Neural progenitor cell (in vitro differentiated cells): ENCODE measurements at regions not wholly inside any gene's neighbourhood (a gene's known extent, or its start where the extent isn't known, plus 50 kb on each side); places are given as distances from the start of the nearest gene placed in this dataset.

Source experiments
- DNase-seq: peaks from one replicate; pipeline ENCODE4 v3.0.0-alpha.2; 2016; ENCODE audit warnings: low spot score
- H2AFZ ChIP-seq: fragments of 200-600 bp; sonication (generic); replicated peaks from 2 replicates; pipeline ENCODE4 v1.6.1; 2016; ENCODE audit warnings: antibody characterized with exemption
- H3F3A ChIP-seq: fragments of 200-600 bp; sonication (generic); 2 replicates; pipeline ENCODE4 v1.6.1; 2016; ENCODE audit warnings: antibody characterized with exemption, low read depth
- H3K27ac ChIP-seq: fragments of 200-600 bp; sonication (generic); 2 replicates; pipeline ENCODE4 v1.5.1; 2016; ENCODE audit warnings: mild to moderate bottlenecking
- H3K27me3 ChIP-seq: fragments of 200-600 bp; sonication (generic); 2 replicates; pipeline ENCODE4 v1.6.1; 2016; ENCODE audit warnings: mild to moderate bottlenecking, moderate library complexity
- H3K36me3 ChIP-seq: fragments of 200-600 bp; sonication (generic); 2 replicates; pipeline ENCODE4 v1.5.1; 2016
- H3K4me1 ChIP-seq: fragments of 200-600 bp; sonication (generic); 2 replicates; pipeline ENCODE4 v1.6.1; 2016; ENCODE audit warnings: mixed run types
- H3K4me2 ChIP-seq: fragments of 200-600 bp; sonication (generic); 2 replicates; pipeline ENCODE4 v1.6.1; 2016
- H3K4me3 ChIP-seq: fragments of 200-600 bp; sonication (generic); 2 replicates; pipeline ENCODE4 v1.5.1; 2016
- H3K79me2 ChIP-seq: fragments of 200-600 bp; sonication (generic); 2 replicates; pipeline ENCODE4 v1.6.1; 2016; ENCODE audit warnings: low read depth
- H3K9ac ChIP-seq: fragments of 200-600 bp; sonication (generic); 2 replicates; pipeline ENCODE4 v1.6.1; 2016
- H3K9me3 ChIP-seq: fragments of 200-600 bp; sonication (generic); 2 replicates; pipeline ENCODE4 v1.5.1; 2016; ENCODE audit warnings: low read depth
- H4K20me1 ChIP-seq: fragments of 200-600 bp; sonication (generic); 2 replicates; pipeline ENCODE4 v1.6.1; 2016; ENCODE audit warnings: low read depth
- H3K27ac Mint-ChIP-seq: 3 replicates; pipeline ENCODE4 v1.8.0; 2021; ENCODE audit warnings: mixed read lengths
- H3K27me3 Mint-ChIP-seq: 2 replicates; pipeline ENCODE4 v1.8.0; 2022; ENCODE audit warnings: low read depth, mild to moderate bottlenecking, inconsistent platforms, moderate library complexity, mixed read lengths; ENCODE audit not compliant: insufficient read depth
- H3K36me3 Mint-ChIP-seq: 3 replicates; pipeline ENCODE4 v1.8.0; 2021; ENCODE audit warnings: mixed read lengths
- H3K4me1 Mint-ChIP-seq: 3 replicates; pipeline ENCODE4 v1.8.0; 2021; ENCODE audit warnings: mixed read lengths
- H3K4me3 Mint-ChIP-seq: 3 replicates; pipeline ENCODE4 v1.8.0; 2021; ENCODE audit warnings: mild to moderate bottlenecking, moderate library complexity, mixed read lengths
- H3K9me3 Mint-ChIP-seq: 3 replicates; pipeline ENCODE4 v1.8.0; 2020; ENCODE audit warnings: mixed read lengths
- CTCF ChIP-seq: fragments of 200-600 bp; sonication (generic); IDR thresholded peaks from 2 replicates; pipeline ENCODE4 v1.5.1; 2017; ENCODE audit warnings: antibody characterized with exemption, mild to moderate bottlenecking
- EZH2 ChIP-seq: fragments of 200-600 bp; sonication (generic); IDR thresholded peaks from 2 replicates; pipeline ENCODE4 v1.6.1; 2017; ENCODE audit warnings: antibody characterized with exemption, mild to moderate bottlenecking, moderate library complexity
- EZH2phosphoT487 ChIP-seq: fragments of 200-600 bp; sonication (generic); IDR thresholded peaks from 2 replicates; pipeline ENCODE4 v1.6.1; 2017; ENCODE audit warnings: antibody characterized with exemption

- Histone ChIP-seq H3K9ac (no peak overlapping the region), H4K20me1 (no peaks in the 10 kb centered on the region), H3F3A (no peaks in the 10 kb centered on the region), H3K4me3 (no peak overlapping the region), H3K9me3 (no peaks in the 10 kb centered on the region), H3K27me3 (no peaks in the 10 kb centered on the region), H3K79me2 (no peaks in the 10 kb centered on the region), H3K4me1 (no peaks in the 10 kb centered on the region), H2AFZ (no peak overlapping the region), H3K27ac (no peak overlapping the region), H3K4me2 (no peak overlapping the region), H3K36me3 (no peaks in the 10 kb centered on the region)
- Mint-ChIP-seq H3K27me3 (no peaks in the 10 kb centered on the region), H3K4me1 (no peaks in the 10 kb centered on the region), H3K4me3 (no peak overlapping the region), H3K9me3 (peaks cover 7% of the 10 kb centered on the region), H3K36me3 (no peaks in the 10 kb centered on the region), H3K27ac (no peak overlapping the region)
- no peak for TF ChIP-seq EZH2
- TF ChIP-seq EZH2phosphoT487, result no peak
- TF ChIP-seq CTCF, result no peak
- no peak for DNase-seq
Measured at GRCh38 chr4:66204534-66205247, 534.4 kb upstream of the EPHA5 start.

- H3K9me3 ChIP-seq, result no peaks in the 10 kb centered on the region
- no peak for DNase-seq
- H3K36me3 ChIP-seq, result no peaks in the 10 kb centered on the region
- H3K9ac ChIP-seq, result no peak overlapping the region
- no peak for TF ChIP-seq CTCF
- TF ChIP-seq EZH2, result no peak
- no peak for TF ChIP-seq EZH2phosphoT487
- Mint-ChIP-seq H3K27me3 (no peaks in the 10 kb centered on the region), H3K27ac (no peak overlapping the region), H3K4me3 (no peak overlapping the region), H3K9me3 (peaks cover under 1% of the 10 kb centered on the region), H3K36me3 (no peaks in the 10 kb centered on the region), H3K4me1 (no peaks in the 10 kb centered on the region)
- H3K79me2 ChIP-seq, result no peaks in the 10 kb centered on the region
- no peaks in the 10 kb centered on the region for H3K4me1 ChIP-seq
- no peak overlapping the region for H3K4me2 ChIP-seq
- no peaks in the 10 kb centered on the region for H4K20me1 ChIP-seq
- no peaks in the 10 kb centered on the region for H3K27me3 ChIP-seq
- H3F3A ChIP-seq, result no peaks in the 10 kb centered on the region
- no peak overlapping the region for H3K4me3 ChIP-seq
- no peak overlapping the region for H3K27ac ChIP-seq
- H2AFZ ChIP-seq, result no peak overlapping the region
Measured at GRCh38 chr4:66202870-66203269, 532.6 kb upstream of the EPHA5 start.

GRCh38 chr4:66197451-66197850 lies 527.2 kb upstream of the EPHA5 start:
- no peak overlapping the region for H3K4me3 Mint-ChIP-seq

More at GRCh38 chr4:66197451-66197850, 527.2 kb upstream of the EPHA5 start:
- DNase-seq, result no peak
- Mint-ChIP-seq H3K9me3 (no peaks in the 10 kb centered on the region), H3K27me3 (no peaks in the 10 kb centered on the region), H3K4me1 (no peaks in the 10 kb centered on the region), H3K27ac (no peak overlapping the region), H3K36me3 (no peaks in the 10 kb centered on the region)
- H3F3A ChIP-seq, result no peaks in the 10 kb centered on the region
- H3K79me2 ChIP-seq, result no peaks in the 10 kb centered on the region
- H3K9ac ChIP-seq, result no peak overlapping the region
- no peak overlapping the region for H3K4me3 ChIP-seq
- no peak overlapping the region for H3K27ac ChIP-seq
- no peaks in the 10 kb centered on the region for H3K4me1 ChIP-seq
- H3K36me3 ChIP-seq, result no peaks in the 10 kb centered on the region
- H3K27me3 ChIP-seq, result no peaks in the 10 kb centered on the region
- no peak for TF ChIP-seq EZH2
- TF ChIP-seq CTCF, result no peak
- no peak for TF ChIP-seq EZH2phosphoT487
- no peak overlapping the region for H2AFZ ChIP-seq
- H3K9me3 ChIP-seq, result no peaks in the 10 kb centered on the region
- H4K20me1 ChIP-seq, result no peaks in the 10 kb centered on the region
- no peak overlapping the region for H3K4me2 ChIP-seq
